ENCODE measurements at regions not wholly inside any gene's neighbourhood (a gene's known extent, or its start where the extent isn't known, plus 50 kb on each side); places are given as distances from the start of the nearest gene placed in this dataset.

DNA sequence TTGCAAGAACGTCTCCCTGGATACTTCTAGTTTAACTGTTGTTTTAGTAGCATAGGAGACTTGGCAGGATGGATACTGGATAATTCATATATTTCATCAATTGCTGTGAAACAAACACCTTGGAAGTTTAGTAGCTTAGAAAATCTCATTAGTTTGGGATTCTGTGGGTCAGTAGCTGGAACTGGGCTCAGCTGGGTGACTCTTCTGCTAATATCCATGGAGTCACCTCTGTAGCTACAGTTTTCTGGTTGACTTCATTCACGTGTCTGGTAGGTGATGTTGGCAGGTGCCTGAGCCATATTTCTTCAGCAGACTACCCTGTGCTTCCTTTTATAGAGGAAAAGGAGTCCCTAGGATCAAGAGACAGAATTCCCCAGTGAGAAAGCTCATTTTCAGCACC is 208.9 kb upstream of the PFKP start:
- DNase-seq (ENCODE audit: low read depth in 2 of 2) = no peak

DNA sequence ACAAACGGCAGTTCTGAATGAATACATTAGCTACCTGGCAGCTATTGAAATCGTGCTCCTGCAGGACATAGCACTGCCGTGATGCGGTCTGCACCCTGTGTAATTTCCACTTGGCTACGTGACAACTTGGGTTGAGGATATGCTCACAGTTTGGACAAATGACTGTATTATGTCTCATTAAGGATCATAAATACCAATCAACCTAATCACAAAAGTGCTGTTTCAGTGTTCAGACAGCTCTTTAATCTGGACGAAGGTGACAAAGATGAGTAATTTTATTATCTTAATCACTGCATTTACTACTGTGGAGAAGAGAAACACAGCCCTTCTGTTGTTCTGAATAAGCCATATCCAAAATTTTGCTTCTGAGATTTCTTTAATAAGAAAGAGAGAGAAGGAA is 210.8 kb upstream of the PFKP start:
- DNase-seq (ENCODE audit: low read depth in 2 of 2) = no peak

DNA sequence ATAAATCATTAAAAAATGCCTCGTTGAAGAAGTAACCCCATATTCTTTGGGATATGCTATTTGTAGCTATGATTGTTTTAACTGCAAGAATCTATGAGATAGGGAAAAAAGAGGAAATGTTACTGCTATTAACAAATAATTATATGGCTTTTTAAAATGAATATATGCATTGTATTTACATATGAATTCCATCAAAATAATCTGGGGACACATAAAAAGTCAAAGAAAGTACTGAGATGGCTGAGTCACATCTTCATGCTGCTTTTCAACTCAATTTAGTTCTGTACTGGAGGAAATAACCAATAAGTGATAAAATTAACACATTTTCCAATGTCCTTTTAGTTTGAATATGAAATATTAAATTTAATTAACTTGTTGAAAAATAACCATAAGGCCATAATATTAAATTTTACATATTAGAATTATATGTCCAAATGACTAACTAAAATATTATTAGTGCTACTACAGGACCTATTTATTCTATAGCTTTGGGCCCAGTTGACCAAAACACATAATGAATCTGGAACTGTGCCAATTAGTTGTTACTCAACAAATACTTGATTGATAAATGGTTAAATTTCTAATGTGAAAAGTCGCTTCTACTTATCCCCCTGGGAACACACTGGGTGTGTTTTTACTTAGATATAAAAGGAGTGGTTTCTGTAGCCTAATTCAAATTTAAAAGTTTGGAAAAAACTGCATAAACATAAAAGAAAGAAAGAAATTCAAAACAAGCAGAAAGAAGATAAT is 214.6 kb upstream of the PFKP start:
- no peak for DNase-seq (ENCODE audit: low read depth in 2 of 2)

DNA sequence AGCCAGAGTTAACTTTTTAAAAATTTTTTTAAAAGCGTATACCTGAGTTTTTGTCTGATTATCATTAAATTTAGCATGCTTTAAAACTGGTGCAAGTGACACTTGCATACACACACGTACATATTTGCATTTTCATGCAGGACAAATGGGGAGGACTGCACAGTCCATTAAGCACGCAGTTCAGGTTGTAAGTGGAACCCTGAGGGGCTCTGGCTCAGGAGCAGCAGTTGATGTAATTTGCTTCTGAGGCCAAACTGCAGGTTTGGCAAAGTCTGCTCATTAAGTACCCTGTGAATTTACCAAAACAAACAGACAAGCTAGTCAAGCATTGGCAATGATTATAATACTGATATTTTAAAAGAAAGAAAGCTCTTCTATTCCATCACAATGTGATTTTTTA is 215.8 kb upstream of the PFKP start:
- DNase-seq (ENCODE audit: low read depth in 2 of 2) = no peak

DNA sequence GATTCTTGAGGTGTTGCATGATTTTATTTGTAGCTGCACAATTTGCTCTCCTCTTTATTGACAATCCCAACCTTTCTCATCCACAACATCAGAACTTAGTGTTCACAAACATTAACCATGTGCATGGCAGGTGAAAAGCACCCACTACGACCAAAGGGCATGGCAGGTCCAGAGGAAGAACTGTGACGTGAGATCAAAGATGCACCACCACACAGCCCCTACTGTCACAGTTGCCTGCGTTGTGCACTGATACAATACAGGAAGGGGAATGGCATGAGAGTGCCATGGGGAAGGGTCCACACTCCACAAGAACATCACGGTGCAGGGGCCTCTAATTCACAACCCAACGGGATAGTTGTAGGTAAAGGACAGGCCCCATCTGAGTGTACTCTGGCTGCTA is 217.1 kb upstream of the PFKP start:
- no peak for DNase-seq (ENCODE audit: low read depth in 2 of 2)

DNA sequence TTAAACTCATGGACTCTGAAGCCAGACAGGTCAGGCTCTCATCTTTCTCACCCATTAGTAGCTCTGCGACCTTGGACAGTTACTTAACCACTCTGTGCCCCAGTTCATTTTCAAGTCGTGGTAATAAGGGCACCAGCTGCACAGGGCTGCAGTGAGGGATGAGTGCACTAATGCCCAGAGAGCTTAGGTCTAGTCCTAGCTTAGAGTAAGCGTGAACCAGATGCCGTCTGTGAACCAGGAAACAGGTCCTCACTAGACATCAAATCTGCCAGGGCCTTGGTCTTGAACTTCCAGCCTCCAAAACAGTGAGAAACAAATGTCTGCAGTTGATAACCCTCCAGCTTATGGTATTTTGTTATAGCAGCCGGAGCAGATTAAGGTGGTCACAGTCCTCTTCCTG is 222.4 kb upstream of the PFKP start:
- DNase-seq (ENCODE audit: low read depth in 2 of 2) = no peak

DNA sequence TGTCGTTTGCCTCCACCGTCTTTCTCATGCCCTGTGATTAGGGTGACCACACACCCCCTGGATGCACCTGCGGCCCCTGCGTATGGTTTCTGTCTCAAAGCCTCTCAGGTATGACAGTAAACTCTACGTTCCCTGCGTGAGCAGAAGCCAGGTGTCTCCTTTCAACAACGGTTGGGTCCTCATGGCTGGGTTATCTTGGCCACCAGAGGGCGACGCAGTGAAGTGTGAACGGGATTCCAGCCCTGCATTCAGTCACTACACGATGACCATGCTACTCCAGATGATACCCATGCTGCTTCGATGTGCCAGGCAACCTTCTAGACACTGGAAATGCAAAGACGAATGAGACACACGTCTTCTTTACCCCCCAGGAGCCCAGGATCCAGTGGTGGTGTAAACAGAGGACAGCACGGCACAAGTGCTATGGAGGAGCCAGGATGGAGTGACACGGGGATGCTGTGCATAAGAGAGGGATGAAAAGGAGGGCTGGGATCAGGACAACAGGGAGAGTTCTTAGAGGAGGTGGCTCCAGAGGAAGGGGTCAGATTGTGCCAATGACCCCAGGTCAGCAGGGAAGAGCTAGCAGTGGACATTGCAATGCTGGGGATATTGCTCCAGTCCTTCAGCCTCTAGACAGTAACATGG is 228.1 kb upstream of the PFKP start:
- no peak for DNase-seq (ENCODE audit: low read depth in 2 of 2)

DNA sequence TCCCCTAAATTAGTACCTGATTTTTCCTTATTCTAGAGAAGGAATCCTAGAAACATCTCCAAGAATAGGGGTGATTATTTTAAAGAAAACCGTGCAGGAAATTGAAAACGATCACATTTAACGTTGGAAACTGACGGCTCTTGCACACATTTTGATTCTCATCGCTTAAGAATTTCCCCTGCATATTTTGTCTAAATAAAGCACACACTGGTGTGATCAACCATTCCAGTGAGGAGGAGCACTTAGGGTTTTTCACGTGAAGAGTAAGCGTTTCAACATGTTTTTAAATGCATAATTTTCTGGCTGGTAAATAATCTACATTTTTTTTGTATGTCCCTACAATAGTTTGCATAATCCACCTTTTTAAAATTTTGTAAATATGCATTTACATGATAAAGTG is 229.7 kb upstream of the PFKP start:
- no peak for DNase-seq (ENCODE audit: low read depth in 2 of 2)

DNA sequence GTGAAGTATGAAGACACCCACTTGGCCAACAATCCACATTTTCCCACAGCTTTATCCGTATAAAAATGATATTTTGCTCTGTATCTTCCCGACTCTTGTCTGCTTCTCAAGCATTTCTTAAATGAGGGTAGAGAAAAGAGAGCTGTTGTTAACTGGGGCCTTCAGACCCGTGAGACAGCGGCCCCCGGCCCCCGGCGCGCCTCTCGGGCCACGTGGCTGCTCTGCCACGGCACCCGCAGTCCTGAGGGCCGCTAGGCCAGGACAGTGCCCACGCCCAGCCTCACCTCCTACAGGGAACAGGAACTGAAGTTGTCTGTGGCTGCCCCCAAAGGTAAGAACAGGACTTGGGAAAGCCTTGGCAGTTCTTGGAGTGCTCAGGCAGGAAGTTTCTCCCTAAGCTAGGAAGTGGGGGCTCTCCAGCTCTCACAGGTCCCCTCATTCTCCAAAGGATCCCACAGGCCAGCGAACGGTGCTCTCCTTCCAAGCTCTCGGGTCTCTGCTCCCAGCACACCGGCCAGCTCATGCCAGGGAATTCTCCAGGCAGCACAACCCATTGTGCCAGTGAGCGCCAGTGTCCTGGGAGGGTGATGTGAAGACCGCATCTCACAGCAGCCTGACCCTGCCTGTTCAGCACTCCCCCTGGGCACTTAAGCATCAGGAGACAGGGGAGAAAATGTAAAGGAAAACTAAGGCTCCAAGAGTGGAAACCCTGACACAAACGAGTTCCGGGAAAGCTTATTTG is 230.3 kb upstream of the PFKP start:
- no peak for DNase-seq (ENCODE audit: low read depth in 2 of 2)

DNA sequence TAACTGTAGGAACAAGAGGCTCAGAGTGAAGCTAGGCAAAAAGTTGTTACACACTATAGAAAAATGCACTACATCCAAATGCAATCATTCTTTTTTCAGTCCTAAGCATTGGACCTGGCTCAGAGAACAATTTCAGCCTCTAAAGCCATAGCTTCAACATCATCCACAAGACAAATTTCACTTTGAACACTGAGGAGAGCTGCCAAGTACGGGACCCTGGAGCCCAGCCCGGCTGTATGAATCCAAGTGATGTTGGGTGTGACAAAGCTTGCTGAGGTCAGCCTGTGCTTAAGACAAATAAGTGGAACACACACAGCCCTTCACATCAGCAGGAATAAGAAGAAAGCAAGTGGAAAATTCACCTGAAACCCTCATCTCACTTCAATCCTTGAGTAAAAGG is 233.1 kb upstream of the PFKP start:
- no peak for DNase-seq (ENCODE audit: low read depth in 2 of 2)

DNA sequence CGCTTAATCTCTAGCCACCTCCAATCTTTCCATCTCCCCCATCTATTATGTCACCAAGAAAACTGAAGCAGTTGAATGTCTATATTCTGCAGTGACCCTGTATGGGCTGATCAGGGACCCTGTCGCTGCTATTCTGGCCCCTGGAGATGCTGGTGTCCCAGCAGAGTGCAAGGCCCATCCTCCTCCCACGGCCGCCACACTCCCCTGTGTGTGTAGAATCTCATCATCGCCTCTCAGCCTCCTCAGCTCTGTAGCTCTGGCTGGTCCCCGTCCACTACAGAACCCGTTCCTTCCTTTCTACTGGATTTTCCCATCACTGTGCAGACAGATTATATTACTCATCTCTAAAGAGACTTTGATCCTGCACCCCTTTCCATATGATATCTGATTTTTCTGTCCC is 235.8 kb upstream of the PFKP start:
- no peak for DNase-seq (ENCODE audit: low read depth in 2 of 2)

DNA sequence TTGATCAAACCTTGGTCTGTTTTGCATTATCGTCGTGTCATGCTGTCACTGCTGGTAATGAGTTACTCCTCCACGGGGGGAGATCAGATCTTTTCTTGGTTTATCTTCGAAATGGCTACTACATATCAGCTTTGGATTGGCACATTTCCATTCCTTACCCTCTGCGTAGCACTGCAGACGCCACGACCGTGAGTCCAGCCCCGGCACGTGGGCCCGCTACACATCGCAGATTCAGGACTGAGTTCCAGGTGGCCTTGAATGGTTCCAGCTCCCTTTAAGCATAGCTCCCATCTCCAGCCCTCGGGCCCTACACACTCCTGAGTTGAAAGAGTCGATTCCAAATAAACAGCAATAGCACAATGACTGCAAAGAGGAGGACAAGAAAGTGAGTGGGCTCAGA is 238.6 kb upstream of the PFKP start:
- no peak for DNase-seq (ENCODE audit: low read depth in 2 of 2)

DNA sequence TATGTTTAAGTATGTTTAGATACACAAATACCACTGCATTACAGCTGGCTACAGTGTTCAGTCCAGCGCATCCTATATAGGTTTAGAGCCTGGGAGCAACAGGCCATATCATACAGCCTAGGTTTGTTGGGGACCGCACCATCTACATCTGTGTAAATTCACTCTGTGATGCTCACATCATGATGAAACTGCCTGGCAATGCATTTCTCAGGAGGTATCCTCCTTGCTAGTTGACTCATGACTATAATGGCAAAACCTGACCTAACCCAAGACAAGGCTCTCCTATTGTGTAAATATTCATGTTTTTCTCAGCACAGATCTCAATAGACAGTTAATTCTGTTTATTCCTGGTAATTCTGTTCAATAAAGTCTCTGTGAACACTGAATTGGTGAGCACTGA is 240.7 kb upstream of the PFKP start:
- DNase-seq (ENCODE audit: low read depth in 2 of 2) = no peak

DNA sequence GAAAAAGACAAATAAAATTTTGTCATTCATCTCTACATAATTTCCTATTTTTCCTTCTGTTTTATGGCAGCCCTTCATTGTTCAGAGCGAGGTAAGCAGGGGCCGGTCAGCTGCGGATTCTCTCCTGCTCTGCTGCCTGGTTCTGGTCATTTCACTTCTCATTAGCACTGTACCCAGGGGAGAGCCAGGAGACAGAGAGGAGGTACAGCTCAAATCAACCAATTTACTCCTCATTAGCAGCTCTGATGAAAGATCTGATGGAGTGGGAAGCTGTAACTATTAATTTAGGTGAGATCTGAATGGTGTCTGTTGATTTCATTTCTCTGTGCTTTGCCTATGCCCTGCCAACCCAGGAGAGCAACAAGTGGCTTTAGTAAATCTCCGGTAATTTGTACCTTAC is 241.5 kb upstream of the PFKP start:
- no peak for DNase-seq (ENCODE audit: low read depth in 2 of 2)

DNA sequence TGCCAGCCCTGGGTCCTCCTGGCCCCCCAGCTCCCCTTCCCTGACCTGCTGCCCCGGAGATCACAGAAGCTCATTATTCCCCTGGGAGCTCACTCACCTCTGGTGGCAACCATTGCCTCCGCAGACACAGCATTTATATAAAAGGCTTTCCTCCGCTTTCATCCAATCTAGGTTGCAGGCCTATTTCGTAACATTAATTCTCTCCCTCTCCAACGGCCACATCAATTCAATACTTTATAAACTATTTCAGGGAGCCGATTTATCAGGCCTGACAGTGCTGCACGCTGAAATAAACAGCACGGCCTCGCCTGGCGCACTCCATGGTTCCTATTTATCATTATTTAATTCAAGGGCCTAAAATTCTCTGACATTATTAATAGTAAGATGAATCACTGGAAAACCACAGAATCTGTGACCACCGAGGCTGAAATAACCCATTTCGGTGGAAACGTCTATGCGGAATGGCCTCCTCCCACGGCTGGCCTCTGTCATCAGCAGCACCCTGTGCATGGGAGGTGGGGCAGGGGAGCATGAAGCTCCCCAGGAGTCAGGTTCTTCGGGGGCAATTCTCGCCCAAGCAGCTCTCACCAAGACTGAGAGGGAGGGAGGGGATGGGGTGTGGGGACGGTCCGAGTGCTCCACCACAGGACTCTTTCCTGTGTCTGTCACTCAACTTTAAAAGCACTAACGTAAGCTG is 249.3 kb upstream of the PFKP start:
- no peak for DNase-seq (ENCODE audit: low read depth in 2 of 2)

DNA sequence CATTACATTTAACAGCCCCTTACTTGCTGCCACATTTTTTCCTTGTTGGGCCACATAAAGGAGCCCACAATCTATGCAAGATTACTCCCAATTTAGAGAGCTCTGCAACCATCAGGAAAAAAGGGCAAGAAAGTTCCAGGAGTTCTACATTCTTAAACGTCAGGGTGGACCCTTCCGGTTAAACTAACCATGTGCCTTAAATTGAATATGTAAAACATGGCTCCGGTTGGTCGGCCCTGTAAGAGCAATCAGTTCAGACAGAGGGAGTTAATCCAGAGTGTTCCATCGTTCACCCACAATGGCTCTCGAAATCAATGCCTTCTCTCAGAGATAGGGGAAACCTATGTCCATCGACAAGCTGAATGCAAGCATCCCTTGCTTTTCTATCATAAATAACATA is 253.7 kb upstream of the PFKP start:
- DNase-seq (ENCODE audit: low read depth in 2 of 2) = no peak

DNA sequence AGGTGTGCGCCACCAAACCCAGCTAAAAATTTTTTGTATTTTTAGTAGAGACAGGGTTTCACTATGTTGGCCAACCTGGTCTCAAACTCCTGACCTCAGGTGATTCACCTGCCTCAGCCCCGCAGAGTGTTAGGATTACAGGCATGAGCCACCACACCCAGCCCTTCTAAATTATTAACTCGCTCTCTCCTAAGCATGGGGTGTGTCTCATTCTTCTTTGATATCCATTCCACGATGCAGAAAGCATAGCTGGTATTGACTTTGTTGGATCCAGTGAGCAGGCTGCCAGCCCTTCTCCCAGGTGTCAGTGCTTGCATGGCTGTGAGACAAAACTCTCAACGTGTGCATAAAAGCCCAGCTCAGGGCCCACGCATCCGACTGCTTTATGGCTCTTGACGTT is 254.1 kb upstream of the PFKP start:
- DNase-seq (ENCODE audit: low read depth in 2 of 2) = no peak

DNA sequence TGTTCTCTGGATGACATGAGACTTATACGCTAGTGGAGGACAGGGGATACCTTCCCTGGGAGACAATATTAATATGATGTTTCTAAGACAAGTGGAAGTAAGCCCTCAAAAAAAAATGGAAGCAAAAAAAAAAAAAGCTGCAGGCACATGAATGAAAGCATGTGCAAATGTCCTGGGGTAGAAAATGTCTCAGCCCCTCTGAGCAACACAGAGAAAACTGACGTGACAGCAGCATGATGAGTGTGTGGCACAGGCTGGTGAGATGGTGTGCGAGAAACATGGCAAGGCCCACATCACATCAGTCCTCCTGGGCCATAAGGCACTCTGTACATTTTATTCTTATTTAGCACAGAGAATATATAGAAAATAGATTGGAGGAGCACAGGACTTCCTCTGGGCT is 254.7 kb upstream of the PFKP start:
- DNase-seq (ENCODE audit: low read depth in 2 of 2) = no peak

DNA sequence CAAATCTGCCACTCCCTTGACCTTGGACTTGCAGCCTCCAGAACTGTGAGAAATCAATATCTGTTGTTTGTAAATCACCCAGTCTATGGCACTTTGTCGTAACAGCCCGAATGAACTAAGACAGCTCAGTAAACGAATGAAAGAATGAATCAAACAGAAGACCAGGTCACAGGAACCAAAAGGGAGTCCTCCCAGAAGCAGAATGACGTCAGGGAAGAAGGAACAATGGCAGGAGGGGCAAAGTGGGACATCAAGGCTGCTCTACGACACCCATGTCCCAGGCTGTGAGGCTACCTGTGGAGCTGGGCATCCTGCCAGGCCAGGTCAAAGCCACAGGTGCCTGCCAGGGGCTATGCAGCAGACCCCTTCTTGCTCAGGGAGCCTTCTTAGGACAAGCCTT is 267.2 kb upstream of the PFKP start:
- no peak for DNase-seq (ENCODE audit: low read depth in 2 of 2)

DNA sequence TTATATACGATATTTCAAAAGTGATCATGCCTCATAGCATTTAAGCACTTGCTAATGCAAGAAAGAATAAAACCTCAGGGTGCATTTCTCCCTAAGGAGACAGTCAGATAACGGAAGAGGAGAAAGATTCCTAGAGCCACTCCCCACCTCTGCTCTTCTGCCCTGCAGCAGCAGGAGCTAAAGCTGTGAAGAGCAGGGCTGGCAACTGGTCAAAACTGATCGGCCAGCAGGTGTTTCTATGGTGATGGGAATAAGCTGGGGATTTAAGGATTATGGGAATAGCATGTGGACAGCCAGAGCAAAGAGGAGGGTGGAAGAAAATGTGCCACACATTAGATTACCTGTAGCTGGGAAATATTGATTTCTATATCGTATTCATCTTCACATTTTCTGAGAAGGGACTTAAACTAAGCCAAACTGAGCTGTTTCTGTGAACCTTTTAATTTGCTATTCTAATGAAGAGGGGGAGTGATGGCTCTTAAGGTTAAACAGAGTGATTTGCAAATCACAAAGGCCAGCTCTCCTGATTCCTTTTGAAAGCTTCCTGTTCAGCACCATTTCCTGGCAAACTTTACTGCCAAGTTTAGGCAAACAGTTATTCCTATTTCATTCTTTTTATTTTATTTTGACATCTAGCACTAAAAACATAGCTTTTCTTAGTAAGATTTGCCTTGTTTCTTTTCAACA is 268.9 kb upstream of the PFKP start:
- no peak for DNase-seq (ENCODE audit: low read depth in 2 of 2)

DNA sequence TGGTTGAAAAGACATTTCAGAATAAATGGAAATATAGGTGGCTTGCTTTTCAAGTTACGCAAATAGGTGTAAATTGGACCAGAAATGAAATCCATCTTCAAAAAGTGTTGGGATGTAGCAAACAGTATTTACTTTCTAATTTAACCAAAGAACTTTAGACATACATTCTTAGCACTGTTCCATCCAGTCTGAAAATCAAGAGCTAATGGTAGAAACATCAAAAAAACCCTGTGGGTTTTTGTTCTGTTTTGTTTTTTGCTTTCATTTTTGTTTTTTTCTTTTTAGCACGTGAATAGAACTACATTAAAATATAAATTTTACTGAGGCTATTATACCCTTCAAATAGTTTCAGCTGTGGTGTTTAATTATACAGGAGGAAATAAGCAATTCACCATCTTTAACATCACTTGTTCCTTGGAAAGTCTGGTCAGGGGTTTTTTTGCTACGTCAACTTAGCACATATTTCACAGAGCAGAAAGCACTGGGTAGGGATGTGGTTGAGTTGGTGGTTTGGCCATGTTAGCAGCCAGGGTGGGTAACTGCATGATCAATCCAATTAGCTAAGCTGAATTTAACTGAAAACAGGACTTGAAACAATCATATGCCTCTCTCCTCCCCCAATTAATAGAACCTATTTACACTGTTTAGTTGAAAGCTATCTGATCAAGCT is 275.4 kb upstream of the PFKP start:
- DNase-seq (ENCODE audit: low read depth in 2 of 2) = no peak

All from activated CD8-positive, alpha-beta memory T cell treated with anti-CD3 and anti-CD28 coated beads for 4 hours (primary cell).